Thymus (tissue), 11 donors: ENCODE measurements at regions not wholly inside any gene's neighbourhood (a gene's known extent, or its start where the extent isn't known, plus 50 kb on each side); places are given as distances from the start of the nearest gene placed in this dataset.

Source experiments
- DNase-seq, 9 donors: peaks; one replicate each; pipeline ENCODE4 v3.0.0-alpha.2; 2013; ENCODE audit warnings: low spot score in 9 of 9, low read depth in 6 of 9, missing footprints in 1 of 9
- H3K27ac ChIP-seq, 2 donors: one replicate each; pipeline ENCODE4 v1.5.1; 2013; ENCODE audit warnings: control low read depth in 1 of 2, low read depth in 1 of 2, low read length in 1 of 2, mild to moderate bottlenecking in 1 of 2, moderate library complexity in 1 of 2
- H3K27me3 ChIP-seq, 2 donors: one replicate each; pipeline ENCODE4 v1.5.1; 2013; ENCODE audit warnings: low read length in 1 of 2; ENCODE audit not compliant: control insufficient read depth in 2 of 2, insufficient read depth in 1 of 2
- H3K36me3 ChIP-seq, 2 donors: one replicate each; pipeline ENCODE4 v1.5.1; 2013; ENCODE audit warnings: low read length in 1 of 2, mild to moderate bottlenecking in 1 of 2, moderate library complexity in 1 of 2; ENCODE audit not compliant: control insufficient read depth in 2 of 2, insufficient read depth in 2 of 2
- H3K4me1 ChIP-seq, 2 donors: one replicate each; pipeline ENCODE4 v1.5.1; 2013; ENCODE audit warnings: low read length in 2 of 2; ENCODE audit not compliant: control insufficient read depth in 2 of 2, insufficient read depth in 2 of 2
- H3K4me3 ChIP-seq, 2 donors: one replicate each; pipeline ENCODE4 v1.5.1; 2013; ENCODE audit warnings: low read length in 2 of 2, control low read depth in 1 of 2, mild to moderate bottlenecking in 1 of 2
- H3K9me3 ChIP-seq, 2 donors: one replicate each; pipeline ENCODE4 v1.5.1; 2013; ENCODE audit warnings: low read length in 1 of 2, mild to moderate bottlenecking in 1 of 2; ENCODE audit not compliant: control insufficient read depth in 2 of 2, insufficient read depth in 1 of 2
- WGBS: extraction: QIAGEN DNeasy Blood & Tissue Kit; methylation state at CpG from one replicate; pipeline ENCODE4 v1.1.7; 2013; 5-methylcytosine and 5-hydroxymethylcytosine counted together
- donor health status: healthy.

GRCh38 chr10:111954386-111954785 is 229.2 kb downstream of the GPAM start:
- H3K27ac ChIP-seq, result no peak overlapping the region
- H3K27me3 ChIP-seq, result no peaks in the 10 kb centered on the region
- H3K4me1 ChIP-seq, result no peaks in the 10 kb centered on the region
- WGBS, result 87% methylated on average over 4 of the region's 4 CpGs
- DNase-seq, result no peak
- H3K4me3 ChIP-seq, result no peak overlapping the region
- no peaks in the 10 kb centered on the region for H3K9me3 ChIP-seq
- H3K36me3 ChIP-seq, result no peaks in the 10 kb centered on the region

GRCh38 chr10:111956841-111957240 is 226.7 kb downstream of the GPAM start:
- Histone ChIP-seq H3K4me1 (no peaks in the 10 kb centered on the region), H3K4me3 (no peak overlapping the region), H3K36me3 (no peaks in the 10 kb centered on the region), H3K27ac (no peak overlapping the region), H3K9me3 (no peaks in the 10 kb centered on the region), H3K27me3 (no peaks in the 10 kb centered on the region)
- WGBS, result 96% methylated on average over 6 of the region's 6 CpGs
- DNase-seq, result no peak

DNA sequence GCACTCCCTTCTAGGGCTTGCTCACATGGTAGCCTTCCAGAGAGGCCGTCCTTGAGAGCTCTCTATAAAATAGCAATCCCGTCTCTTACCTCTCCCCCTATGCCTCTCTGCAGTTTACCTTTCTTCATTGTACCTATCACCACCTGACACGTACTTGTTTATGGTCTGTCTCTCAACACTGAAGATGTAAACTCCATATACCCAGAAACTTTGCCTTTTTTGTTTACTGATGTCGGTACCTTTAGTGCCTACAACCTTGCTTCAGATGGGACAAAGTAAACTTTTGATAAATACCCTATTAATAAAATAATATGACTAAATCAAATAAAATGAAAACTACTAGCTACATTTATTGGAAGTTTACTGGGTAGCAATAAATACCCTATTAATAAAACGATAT is 220.6 kb downstream of the GPAM start:
- H3K27me3 ChIP-seq, result no peaks in the 10 kb centered on the region
- DNase-seq, result no peak
- H3K4me3 ChIP-seq, result no peak overlapping the region
- H3K36me3 ChIP-seq, result no peaks in the 10 kb centered on the region
- 93% methylated on average over 5 of the region's 5 CpGs for WGBS
- H3K9me3 ChIP-seq, result no peaks in the 10 kb centered on the region
- H3K27ac ChIP-seq, result no peak overlapping the region
- no peaks in the 10 kb centered on the region for H3K4me1 ChIP-seq

GRCh38 chr10:111967116-111967515 is 216.4 kb downstream of the GPAM start:
- H3K9me3 ChIP-seq, result no peaks in the 10 kb centered on the region
- WGBS, result 95% methylated on average over 1 of the region's 1 CpG
- no peaks in the 10 kb centered on the region for H3K27me3 ChIP-seq
- no peaks in the 10 kb centered on the region for H3K36me3 ChIP-seq
- no peak for DNase-seq
- no peak overlapping the region for H3K4me3 ChIP-seq
- no peak overlapping the region for H3K27ac ChIP-seq
- H3K4me1 ChIP-seq, result no peaks in the 10 kb centered on the region

- 96% methylated on average over 2 of the region's 2 CpGs for WGBS
- Histone ChIP-seq H3K9me3 (no peaks in the 10 kb centered on the region), H3K36me3 (no peaks in the 10 kb centered on the region), H3K4me1 (no peaks in the 10 kb centered on the region), H3K27ac (no peak overlapping the region), H3K27me3 (no peaks in the 10 kb centered on the region), H3K4me3 (no peak overlapping the region)
- no peak for DNase-seq
Measured at GRCh38 chr10:111967547-111967946, 216.0 kb downstream of the GPAM start.

DNA sequence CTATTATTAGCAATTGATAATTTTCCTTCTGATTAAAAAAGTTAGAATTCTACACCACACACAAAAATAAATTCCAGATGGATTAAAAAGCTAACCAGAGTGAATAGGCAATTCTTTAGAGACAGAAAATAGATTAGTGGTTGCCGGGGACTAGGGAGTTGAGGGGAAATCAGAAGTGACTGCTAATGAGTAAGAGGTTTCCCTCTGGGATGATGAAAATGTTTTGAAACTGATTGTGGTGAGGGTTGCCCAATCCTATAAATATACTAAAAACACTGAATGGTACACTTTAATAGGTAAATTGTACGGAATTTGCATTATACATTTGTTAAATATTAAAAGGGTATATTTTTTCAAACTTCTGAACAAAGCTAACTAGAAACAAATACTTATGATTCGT is 214.9 kb downstream of the GPAM start:
- DNase-seq, result no peak
- no peaks in the 10 kb centered on the region for H3K36me3 ChIP-seq
- no peak overlapping the region for H3K27ac ChIP-seq
- WGBS, result 88% methylated on average over 3 of the region's 3 CpGs
- no peak overlapping the region for H3K4me3 ChIP-seq
- no peaks in the 10 kb centered on the region for H3K4me1 ChIP-seq
- H3K27me3 ChIP-seq, result no peaks in the 10 kb centered on the region
- no peaks in the 10 kb centered on the region for H3K9me3 ChIP-seq

- no peaks in the 10 kb centered on the region for H3K9me3 ChIP-seq
Measured at GRCh38 chr10:111970111-111970510, 213.5 kb downstream of the GPAM start.

DNA sequence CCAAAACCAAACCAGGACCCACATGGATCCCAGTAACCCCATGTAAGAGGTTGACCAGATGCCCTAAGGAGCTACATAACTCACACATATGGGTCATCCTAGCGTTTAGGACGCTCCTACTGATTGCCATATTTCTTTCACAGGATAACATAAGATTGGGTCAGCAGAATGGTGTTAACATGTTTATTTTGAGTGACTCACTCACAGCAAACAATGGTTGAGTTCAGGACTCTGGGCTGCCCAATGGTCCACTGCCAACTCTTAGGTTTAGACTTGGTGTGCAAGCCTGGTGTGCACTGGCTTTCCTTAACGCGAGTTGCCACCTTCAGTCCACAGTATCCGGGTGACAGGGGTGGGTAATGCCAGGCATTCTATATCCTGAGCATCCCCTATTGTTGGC is 211.5 kb downstream of the GPAM start:
- Histone ChIP-seq H3K36me3 (no peaks in the 10 kb centered on the region), H3K4me3 (no peak overlapping the region), H3K9me3 (no peaks in the 10 kb centered on the region), H3K27me3 (no peaks in the 10 kb centered on the region), H3K4me1 (no peaks in the 10 kb centered on the region), H3K27ac (no peak overlapping the region)
- no peak for DNase-seq
- WGBS, result 80% methylated on average over 5 of the region's 5 CpGs

More at GRCh38 chr10:111970111-111970510, 213.5 kb downstream of the GPAM start:
- Histone ChIP-seq H3K4me1 (no peaks in the 10 kb centered on the region), H3K27ac (no peak overlapping the region), H3K27me3 (no peaks in the 10 kb centered on the region), H3K4me3 (no peak overlapping the region), H3K36me3 (no peaks in the 10 kb centered on the region)
- DNase-seq, result no peak
- 97% methylated on average over 5 of the region's 5 CpGs for WGBS

DNA sequence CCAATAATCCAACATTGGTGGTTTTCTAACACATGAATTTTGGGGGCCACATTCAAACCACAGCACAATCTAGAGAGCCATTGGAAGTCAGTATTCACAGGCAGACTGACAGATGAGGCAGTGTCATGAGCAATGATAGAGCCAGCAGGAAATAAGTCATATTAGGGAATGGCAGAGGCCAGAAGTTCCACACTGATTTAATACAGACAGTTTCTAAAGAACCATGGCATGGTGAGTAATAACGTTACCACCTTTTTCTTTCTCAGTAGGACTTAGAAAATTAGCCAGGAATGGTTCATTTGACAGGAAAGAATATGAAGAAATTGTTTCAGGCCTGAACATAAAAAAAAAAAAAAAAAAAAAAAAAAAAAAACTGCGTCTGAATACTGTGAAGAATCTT is 210.3 kb downstream of the GPAM start:
- Histone ChIP-seq H3K27me3 (no peaks in the 10 kb centered on the region), H3K4me3 (no peak overlapping the region), H3K9me3 (no peaks in the 10 kb centered on the region), H3K4me1 (no peaks in the 10 kb centered on the region), H3K27ac (no peak overlapping the region), H3K36me3 (no peaks in the 10 kb centered on the region)
- no peak for DNase-seq
- 90% methylated on average over 2 of the region's 2 CpGs for WGBS

DNA sequence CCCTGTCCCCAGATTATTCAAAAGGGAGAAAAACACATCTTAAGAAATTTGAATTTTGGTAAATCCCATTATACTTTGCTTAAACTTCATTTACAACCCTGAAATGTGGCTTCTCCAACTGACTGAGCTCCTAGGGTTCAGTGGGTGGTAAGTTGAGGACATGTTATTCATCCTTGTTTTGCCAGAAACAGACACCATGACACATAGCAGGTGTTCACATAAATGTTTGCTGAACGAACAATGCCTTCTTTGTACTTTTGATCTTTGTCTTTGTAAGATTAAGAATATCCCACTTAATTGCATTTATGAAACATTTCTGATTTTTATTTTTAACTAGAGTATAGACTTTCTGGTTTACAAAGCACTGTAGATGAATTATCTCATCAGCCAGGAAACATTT is 209.7 kb downstream of the GPAM start:
- no peak for DNase-seq
- H3K36me3 ChIP-seq, result no peaks in the 10 kb centered on the region
- H3K27me3 ChIP-seq, result no peaks in the 10 kb centered on the region
- no peaks in the 10 kb centered on the region for H3K9me3 ChIP-seq
- H3K4me3 ChIP-seq, result no peak overlapping the region
- WGBS, result 88% methylated on average over 1 of the region's 1 CpG
- H3K27ac ChIP-seq, result no peak overlapping the region
- no peaks in the 10 kb centered on the region for H3K4me1 ChIP-seq
